HG03175 (cell line): ENCODE measurements at regions not wholly inside any gene's neighbourhood (a gene's known extent, or its start where the extent isn't known, plus 50 kb on each side); places are given as distances from the start of the nearest gene placed in this dataset.
"Not testable (repeated sequence)": the region's sequence is repeated elsewhere in the genome, so short reads cannot be mapped to it uniquely, and the experiment has no call there.

ENCODE experiments used
- ATAC-seq: cut with Tn5 transposase; IDR thresholded peaks from one replicate; pipeline ENCODE4 v1.9.1; 2021; ENCODE audit warnings: mild to moderate bottlenecking, moderate library complexity; ENCODE audit not compliant: unreplicated experiment

DNA sequence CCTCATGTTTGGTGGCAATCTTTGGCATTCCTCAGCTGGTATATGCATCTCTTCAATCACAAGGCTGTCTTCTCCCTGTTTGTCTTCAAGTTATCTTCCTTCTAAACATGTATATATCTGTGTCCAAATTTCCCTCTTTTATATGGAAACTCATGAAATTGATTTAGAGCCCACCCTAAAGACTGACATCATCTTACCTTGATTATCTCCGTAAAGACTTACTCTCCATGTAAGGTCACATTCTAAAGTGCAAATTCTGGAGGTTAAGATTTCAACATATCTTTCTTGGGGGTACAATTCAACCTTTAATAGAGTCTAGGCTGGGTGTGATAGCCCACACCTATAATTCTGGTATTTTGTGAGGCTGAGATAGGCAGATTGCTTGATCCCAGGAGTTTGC lies 215.8 kb upstream of the LRRC4C start:
- ATAC-seq: no peak

DNA sequence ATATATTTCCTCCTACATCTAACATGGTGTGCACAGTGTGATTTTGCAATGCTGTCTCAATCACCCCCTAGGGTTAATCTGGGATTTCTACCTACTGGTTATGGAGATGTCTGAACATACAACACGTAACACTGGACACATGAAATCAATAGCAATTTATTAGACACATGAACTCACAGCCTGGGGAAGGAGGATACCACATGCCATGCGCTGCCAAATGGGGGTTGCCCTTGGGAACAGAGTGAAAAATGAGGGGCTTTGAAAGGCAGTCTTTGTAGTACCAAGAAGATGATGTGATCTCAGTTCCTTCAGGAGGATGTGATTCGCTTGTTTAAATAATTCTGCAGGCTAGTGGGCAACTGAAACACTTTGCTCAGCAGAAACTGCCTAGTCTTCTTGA lies 253.6 kb upstream of the LRRC4C start:
- no peak for ATAC-seq

DNA sequence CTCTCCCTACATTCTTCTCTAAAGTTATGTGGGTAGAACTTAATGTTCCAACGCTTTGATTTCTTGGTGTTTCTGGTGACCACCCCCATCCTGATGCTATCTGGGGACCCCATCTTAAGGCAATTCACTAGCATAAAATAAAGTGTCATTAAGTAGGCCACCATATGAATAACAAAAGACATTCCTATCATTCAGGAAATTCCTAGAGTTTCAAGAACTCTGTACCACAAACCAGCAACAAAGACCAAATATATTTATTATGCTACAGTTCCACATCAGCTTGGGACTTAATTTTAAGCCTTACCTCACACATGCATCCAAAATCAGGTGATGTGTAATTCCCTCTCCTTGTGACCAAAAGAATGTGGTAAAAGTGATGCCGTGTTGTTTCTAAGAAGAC lies 254.6 kb upstream of the LRRC4C start:
- ATAC-seq: no peak

DNA sequence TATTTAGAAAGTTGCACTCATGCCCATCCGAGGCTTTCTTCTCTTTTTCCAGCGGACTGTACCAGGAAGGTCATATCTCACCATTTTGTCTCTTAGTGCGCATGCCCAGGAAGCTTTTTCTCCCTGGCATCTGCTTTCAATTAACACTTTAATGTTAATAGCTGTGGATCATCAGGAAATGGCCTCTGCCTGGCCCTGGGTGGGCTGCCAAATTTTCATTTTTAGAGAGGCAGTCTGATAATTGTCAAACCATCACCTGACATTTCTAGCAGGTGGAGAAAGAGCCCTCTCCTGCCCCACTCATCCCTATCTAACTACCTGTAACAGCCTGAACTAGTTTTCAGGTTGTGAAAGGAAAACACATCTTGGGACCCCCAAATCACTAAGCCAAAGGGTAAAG lies 257.4 kb upstream of the LRRC4C start:
- no peak for ATAC-seq

DNA sequence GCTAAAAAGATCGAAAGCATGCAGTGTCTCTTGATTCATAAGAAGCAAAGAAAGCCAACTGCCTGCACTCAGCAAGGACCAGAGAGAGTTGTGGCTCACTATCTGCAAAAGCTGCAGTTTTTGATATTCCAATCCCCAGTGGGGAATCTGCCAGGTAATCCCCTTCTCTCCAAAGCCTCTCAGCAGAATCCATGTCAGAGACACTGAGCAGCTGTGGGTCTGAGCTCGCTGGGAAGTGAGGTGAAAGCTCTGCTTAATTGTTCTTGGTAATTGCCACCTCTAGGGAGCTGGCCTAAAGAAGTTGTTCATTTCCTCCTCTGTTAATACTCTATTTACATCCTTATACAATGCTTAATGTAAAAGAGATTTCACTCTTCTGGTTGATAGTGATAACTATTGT lies 261.3 kb upstream of the LRRC4C start:
- ATAC-seq: no peak

DNA sequence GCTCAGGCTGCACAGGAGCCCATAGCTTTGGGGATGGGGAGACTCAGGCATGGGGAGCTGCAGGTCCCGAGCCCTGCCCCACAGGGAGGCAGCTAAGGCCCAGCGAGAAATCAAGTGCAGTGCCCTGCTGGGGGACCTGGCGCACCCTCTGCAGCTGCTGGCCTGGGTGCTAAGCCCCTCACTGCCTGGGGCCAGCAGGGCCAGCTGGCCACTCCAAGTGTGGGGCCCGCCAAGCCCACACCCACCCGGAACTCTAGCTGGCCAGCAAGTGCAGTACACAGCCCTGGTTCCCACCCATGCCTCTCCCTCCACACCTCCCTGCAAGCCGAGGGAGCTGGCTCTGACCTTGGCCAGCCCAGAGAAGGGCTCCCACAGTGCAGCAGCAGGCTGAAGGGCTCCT lies 268.7 kb upstream of the LRRC4C start:
- ATAC-seq: not testable (repeated sequence)

DNA sequence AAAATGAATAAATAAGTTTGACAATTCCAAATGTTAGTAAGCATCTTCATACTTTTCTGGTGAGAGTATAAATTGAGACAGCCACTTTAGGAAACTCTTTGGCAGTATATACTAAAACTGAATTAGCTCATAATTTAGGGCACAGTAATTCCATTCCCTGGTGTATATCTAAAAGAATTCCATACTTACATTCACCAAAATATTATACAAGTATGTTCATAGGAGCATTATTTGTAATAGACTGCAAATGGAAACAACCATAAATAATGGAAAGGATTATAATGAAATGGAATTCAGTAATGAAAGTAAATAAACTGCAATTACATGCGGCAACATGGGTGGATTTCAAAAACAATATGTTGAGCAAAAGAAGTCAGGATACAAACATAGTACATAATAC lies 315.8 kb upstream of the LRRC4C start:
- ATAC-seq: no peak

DNA sequence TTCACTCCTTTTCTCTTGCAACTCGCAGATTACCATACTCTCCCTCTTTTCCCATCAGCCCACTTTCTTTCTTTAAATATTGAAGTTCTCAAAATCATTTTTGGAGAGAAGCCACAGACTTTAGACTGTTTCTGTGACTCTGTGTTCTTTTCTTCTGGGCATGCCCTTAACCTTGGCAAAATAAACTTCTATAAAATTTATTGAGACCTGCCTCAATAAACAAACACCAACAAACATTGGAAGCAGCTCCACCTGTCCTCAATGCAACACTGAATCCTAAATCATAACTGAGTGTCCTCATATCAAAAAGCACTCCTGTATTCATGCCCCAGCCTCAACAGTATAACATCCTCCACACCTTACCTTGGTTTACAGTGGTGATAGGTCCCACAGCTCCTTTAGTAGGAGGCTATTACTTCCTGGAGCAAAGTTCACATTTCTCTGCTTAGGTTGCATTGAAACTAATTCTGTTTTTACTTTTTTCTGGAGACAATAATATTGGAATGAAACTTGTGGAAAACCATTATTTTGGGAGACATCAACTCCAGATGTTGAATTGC lies 320.0 kb upstream of the LRRC4C start:
- ATAC-seq: no peak

DNA sequence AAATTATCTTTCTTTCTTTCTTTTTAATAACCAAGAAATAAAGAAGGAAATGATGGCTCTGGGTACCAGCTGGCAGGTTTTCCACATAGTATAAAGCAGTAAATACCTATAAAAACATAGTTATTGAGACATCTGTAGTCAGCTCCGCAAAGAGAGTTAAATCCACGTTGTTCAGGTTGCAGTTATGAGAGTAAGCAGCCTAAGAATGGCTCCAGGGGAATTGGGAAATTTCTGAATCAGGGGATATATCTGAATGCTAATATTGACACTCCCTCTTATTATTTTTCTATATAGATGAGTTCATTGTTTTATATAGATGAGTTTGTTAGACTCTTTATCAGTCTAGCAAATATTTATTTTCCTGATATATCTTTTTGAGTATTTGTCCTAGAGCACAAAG lies 322.0 kb upstream of the LRRC4C start:
- no peak for ATAC-seq

DNA sequence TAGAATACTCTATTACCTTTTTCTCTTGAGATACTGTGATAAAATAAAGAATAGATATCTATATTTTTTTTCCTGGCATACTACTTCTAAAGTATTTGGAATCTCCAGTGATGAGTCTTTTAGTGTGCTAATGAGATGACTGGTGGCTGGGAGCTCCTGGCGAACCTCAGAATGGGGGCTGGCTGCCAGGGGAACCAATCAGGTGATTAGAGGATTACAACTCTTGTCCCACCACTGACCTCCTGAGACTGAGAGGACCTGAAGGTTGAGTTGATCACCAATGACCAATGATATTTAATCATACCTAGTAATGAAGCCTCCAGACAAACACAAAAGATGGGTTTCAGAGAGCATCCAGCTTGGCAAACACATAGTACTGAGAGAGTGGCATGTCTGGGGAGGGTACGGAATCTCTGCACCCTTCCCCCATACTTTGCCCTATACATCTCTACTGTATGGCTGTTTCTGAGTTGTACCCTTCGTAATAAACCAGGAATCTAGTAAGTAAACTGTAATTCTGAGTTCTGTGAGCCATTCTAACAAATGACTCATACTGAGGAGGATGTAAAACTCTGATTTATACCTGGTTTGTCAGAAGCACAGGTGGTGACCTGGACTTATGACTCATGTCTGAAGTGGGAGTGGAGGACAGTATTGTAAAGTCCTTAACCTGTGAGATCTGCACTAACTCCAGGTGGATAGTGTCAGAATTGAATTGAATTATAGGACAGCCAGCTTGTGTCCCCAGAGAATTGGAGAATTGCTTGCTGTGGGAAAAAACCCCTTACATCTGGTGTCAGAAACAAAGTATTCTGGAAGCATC lies 325.3 kb upstream of the LRRC4C start:
- ATAC-seq: no peak

DNA sequence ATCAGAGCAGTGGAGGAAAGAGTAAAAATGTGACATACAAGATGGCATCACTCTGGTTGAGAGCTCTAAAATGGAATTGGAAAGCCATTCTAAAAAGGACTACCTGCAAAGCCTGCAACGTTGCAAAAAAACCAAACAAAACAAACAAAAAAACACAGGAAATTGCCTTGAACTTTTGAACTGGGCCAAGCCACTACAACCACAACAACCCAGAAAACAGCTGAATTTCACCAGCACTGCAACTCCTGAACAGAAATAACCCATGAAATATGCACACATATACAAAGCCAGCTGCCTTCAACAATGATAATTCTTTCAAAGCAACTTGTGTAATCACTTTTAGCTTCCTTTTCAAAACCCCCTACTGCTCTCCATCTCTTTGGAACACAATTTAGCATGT lies 326.6 kb upstream of the LRRC4C start:
- ATAC-seq: no peak

DNA sequence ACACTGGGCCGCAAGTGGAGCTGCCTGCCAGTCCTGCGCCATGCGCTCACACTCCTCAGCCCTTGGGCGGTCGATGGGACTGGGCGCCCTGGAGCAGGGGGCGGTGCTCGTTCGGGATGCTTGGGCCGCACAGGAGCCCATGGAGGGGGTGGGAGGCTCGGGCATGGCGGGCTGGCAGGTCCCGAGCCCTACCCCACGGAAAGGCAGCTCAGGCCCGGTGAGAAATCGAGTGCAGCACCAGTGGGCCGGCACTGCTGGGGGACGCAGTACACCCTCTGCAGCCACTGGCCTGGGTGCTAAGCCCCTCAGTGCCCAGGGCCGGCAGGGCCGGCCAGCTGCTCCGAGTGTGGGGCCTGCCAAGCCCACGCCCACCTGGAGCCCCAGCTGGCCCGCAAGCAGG lies 328.7 kb upstream of the LRRC4C start:
- no peak for ATAC-seq

DNA sequence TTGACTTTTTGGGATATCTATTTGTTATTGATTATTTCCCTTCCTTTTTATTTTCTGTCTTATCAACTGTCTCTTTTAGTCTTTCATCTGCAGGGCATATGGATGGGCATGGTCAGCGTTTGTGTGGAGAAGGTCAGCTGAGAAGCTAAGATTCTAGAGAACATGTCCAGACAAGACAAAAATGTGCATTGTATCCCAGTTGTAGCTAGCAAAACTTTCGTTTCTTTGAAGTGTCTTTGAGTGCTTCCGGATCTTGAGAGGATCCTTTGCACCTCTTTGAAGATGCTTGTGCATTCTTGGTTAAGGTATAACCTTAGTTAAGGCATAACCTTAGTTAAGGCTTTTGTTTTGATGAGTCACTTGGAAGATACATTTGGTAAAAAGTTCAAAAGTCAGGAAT lies 329.9 kb upstream of the LRRC4C start:
- ATAC-seq: no peak

DNA sequence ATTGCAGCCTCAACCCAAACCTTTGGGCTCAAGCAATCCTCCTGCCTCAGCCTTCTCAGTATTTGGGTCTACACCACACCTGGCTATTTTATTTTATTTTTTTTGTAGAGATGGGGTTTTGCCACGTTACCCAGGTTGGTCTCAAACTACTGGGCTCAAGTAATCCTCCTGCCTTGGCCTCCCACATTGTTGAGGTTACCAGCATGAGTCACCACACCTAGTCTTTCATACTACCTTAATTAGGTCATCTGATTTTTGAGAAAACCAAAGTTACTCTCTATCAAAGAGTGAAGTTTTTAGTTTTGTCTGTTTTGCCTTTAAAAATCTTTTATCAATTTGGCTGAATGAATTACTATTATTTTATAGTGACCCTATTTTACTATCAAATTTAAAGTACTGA lies 335.6 kb upstream of the LRRC4C start:
- no peak for ATAC-seq

DNA sequence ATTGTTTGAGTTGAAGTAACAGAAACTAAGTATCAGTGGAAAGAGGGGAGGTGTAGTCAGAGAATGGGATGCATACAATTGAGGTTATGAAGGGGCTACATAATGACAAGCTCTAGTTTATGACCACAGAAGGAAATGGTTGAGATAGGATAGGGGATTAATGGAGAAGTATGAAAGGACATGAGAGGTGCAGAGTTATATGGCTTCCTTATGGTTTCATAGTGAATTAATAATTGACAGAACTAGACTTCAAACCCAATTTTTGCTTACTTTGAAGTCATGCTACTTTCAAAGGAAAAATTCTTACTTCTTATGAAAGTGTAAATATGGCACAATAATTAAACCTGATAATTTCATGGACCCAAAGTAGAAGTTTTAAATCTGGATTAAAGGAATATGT lies 340.3 kb upstream of the LRRC4C start:
- ATAC-seq: no peak

DNA sequence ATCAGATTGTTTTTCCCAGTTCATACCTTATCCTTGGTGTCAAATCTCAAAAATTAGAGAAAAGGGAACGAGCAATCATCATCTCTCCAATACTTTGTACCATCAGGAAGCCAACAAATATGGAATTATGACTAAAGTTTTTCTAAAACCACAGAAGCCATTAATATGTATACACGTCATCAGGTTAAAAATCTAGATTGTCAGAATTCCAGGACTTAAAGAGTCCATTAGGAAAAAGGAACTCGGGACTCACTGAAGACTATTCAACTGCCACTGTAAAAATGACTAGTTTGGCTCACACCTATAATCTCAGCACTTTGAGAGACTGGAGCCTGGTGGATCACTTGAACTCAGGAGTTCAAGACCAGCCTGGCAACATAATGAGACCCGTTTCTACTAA lies 344.4 kb upstream of the LRRC4C start:
- no peak for ATAC-seq

DNA sequence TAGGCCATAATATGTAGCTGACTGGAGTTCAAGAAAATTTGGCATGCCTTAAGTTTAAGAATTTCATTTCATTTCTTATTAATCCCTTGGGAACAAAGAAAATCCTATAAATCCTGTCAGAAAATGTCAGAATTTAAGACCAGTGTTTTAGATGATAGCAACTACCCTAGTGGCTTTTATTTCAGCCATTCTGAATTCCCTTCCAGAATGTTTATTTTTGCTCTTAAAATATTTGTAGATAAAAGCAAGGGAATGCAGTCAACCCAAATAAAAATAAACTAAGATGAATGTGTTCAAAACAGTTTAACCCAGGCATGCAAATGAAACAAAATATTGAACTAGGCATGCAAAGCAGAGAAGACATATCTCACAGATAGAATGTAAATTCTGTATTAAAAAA lies 356.9 kb upstream of the LRRC4C start:
- no peak for ATAC-seq

DNA sequence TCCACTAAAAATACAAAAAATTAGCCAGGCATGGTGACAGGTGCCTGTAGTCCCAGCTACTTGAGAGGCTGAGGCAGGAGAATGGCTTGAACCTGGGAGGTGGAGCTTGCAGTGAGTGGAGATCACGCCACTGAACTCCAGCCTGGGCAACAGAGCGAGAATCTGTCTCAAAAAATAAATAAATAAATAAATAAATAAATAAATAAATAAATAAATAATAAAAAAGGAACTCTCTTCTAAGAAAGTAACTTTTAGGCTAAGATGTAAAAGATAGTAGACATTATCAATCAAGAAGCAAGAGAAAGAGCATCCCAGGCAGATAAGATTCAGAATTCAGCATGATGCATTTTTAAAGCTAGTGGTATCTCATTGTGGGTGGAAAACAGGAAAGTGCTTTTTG lies 364.8 kb upstream of the LRRC4C start:
- ATAC-seq: not testable (repeated sequence)

DNA sequence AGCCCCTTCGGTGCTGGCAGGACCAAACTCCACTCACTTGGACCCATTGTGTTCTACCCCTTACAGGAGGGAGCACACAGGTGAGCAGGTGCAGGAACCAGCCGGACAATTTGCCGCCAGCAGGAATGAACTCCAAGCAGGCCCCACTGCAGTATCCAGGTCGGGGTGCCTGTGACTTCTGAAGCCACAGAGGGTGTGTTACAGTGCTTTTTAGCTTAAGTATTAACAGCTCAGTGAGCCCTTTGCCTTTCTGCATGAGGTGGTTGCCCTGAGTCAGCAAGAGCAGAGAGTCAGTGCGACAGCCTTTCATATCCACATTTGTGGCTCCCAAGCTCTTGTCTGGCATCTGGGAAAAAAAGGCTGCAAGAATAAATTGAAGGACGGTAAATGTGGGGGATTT lies 366.6 kb upstream of the LRRC4C start:
- no peak for ATAC-seq

DNA sequence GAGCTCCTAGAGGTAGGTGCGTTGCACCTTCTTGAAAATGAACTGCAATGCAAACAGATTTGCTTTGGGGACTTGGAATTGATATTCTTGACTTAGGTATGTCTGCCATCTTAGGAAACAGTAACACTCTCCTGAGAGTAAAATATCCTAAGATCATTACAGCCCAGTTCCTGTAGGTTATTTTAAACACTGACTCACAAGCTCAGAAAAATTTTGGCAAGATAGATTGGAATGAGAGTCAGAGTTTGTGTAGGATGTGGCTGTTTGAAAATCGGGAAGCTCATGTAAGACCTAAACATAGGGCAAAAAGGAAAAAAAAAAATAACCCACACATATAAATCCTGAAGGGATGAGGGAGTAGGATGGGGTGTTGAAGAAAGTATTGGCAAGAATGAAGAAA lies 377.0 kb upstream of the LRRC4C start:
- ATAC-seq: no peak

DNA sequence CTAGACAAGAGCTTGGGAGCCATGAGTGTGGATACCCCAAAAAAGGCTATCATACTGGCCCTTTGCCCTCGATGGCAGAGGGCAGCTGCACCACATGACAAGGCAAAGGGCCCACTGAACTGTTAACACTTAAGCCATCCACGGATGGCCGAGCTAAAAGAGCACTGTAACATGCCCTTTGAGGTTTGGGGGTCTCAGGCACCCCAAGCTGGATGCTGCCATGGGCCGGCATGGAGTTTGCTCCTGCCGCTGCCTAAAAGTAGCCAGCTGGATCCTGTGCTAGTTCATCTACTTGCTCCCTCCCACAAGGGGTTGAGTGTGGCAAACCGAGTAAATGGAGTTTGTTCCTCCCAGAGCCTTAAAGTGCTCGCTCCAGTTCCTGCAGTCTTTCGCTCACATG lies 383.2 kb upstream of the LRRC4C start:
- ATAC-seq: no peak

DNA sequence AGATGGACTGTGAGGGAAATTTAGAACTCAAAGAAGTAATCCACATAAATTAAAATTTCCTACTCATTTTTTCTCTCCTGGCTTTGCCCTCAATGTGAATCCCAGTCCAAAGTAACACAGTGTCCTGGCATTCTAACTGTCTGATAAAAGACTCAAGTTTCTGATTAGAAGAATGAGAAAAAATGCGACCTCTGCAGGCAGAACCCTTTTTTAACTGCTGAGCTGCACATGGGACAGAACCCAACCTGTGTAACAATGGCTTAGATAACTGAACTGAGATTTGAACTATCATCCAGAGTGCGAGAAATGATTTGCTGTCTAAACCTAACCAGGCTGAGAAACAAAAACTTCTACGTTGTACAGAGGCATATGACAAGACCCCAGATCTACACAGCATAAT lies 385.6 kb upstream of the LRRC4C start:
- ATAC-seq: no peak

DNA sequence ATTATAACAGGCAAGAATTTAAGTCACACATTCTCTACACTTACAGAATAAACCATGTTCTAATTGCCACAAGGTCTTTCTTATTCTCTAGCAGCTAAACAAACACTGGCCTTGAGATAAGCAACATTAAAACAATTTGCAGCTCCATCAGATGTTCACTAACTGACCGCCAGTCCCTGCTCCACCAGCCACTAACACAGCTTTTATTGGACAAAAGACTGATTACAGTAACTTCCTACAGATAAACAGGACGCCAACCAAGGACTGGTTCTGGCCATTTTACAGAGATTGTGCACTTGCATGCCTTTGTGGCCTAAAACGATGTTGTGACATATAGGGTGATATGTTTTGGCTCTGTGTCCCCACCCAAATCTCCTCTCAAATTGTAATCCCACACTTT lies 388.9 kb upstream of the LRRC4C start:
- no peak for ATAC-seq
